CD8-positive, alpha-beta memory T cell (primary cell): ENCODE measurements at regions not wholly inside any gene's neighbourhood (a gene's known extent, or its start where the extent isn't known, plus 50 kb on each side); places are given as distances from the start of the nearest gene placed in this dataset.
"Not testable (repeated sequence)": the region's sequence is repeated elsewhere in the genome, so short reads cannot be mapped to it uniquely, and the experiment has no call there.

Experiments
- CTCF ChIA-PET: fragments of 350-600 bp; sonication (Branson Sonifier 250); formaldehyde crosslinking; loops from one replicate; lab custom pipeline; 2021; ENCODE audit warnings: antibody characterized with exemption; lab: Charles Lee
- POLR2A ChIA-PET: fragments of 350-600 bp; sonication (Branson Sonifier 250); formaldehyde crosslinking; loops from one replicate; lab custom pipeline; 2021; ENCODE audit warnings: antibody characterized with exemption; lab: Charles Lee
- DNase-seq, 5 donors: peaks; one replicate each; pipeline versions ENCODE4 v3.0.0 to v3.0.0-alpha.2; 2020 to 2022; ENCODE audit warnings: mixed read lengths in 1 of 5
- H3K27ac ChIP-seq: one replicate; pipeline ENCODE4 v1.7.0; 2013; ENCODE audit warnings: low read depth, mild to moderate bottlenecking, low read length, moderate library complexity
- H3K27me3 ChIP-seq: 2 replicates; pipeline ENCODE4 v1.7.0; 2013; ENCODE audit warnings: low read length, mild to moderate bottlenecking; ENCODE audit not compliant: insufficient read depth, poor library complexity, severe bottlenecking
- H3K36me3 ChIP-seq: 2 replicates; pipeline ENCODE4 v1.7.0; 2013; ENCODE audit warnings: mild to moderate bottlenecking, low read length, moderate library complexity; ENCODE audit not compliant: insufficient read depth
- H3K4me1 ChIP-seq: 2 replicates; pipeline ENCODE4 v1.7.0; 2013; ENCODE audit warnings: mild to moderate bottlenecking, low read length, moderate library complexity; ENCODE audit not compliant: insufficient read depth
- H3K4me3 ChIP-seq: 2 replicates; pipeline ENCODE4 v1.7.0; 2013; ENCODE audit warnings: mild to moderate bottlenecking, low read length
- H3K9me3 ChIP-seq: 2 replicates; pipeline ENCODE4 v1.7.0; 2013; ENCODE audit warnings: mild to moderate bottlenecking, low read length
- H3K27ac Mint-ChIP-seq, 8 donors: one replicate each; pipeline ENCODE4 v1.8.0; 2020 to 2021; ENCODE audit warnings: mixed read lengths in 8 of 8, mild to moderate bottlenecking in 6 of 8, inconsistent platforms in 3 of 8, moderate library complexity in 3 of 8
- H3K27me3 Mint-ChIP-seq, 2 donors: one replicate each; pipeline ENCODE4 v1.8.0; 2020 to 2021; ENCODE audit warnings: mixed read lengths in 2 of 2, mild to moderate bottlenecking in 1 of 2, moderate library complexity in 1 of 2
- H3K36me3 Mint-ChIP-seq, 3 donors: one replicate each; pipeline ENCODE4 v1.8.0; 2020 to 2021; ENCODE audit warnings: mixed read lengths in 3 of 3, inconsistent platforms in 1 of 3, mild to moderate bottlenecking in 1 of 3
- H3K4me1 Mint-ChIP-seq, 3 donors: one replicate each; pipeline ENCODE4 v1.8.0; 2020 to 2021; ENCODE audit warnings: mixed read lengths in 3 of 3, inconsistent platforms in 1 of 3, mild to moderate bottlenecking in 1 of 3
- H3K4me3 Mint-ChIP-seq, 7 donors: one replicate each; pipeline ENCODE4 v1.8.0; 2020 to 2021; ENCODE audit warnings: mixed read lengths in 7 of 7, mild to moderate bottlenecking in 6 of 7, moderate library complexity in 4 of 7, inconsistent platforms in 2 of 7
- H3K9me3 Mint-ChIP-seq, 5 donors: one replicate each; pipeline ENCODE4 v1.8.0; 2020 to 2022; ENCODE audit warnings: mixed read lengths in 5 of 5, mild to moderate bottlenecking in 3 of 5, moderate library complexity in 2 of 5, inconsistent platforms in 1 of 5

DNA sequence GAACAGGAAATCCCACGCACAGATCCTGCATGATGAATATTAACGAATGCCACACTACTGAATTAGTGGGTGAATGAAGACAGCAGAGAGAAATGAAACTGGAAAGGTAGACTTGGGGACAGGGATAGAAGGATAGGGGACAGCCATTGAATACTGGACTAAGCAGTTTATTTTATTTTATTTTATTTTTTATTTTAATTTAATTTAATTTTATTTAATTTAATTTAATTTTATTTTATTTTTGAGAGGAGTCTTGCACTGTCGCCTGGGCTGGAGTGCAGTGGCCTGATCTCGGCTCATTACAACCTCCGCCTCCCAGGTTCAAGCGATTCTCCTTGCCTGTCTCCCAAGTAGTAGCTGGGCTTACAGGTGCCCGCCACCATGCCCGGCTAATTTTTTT is 385.2 kb downstream of the GPAT3 start:
- no peak overlapping the region for H3K4me3 ChIP-seq
- H3K36me3 ChIP-seq: no peaks in the 10 kb centered on the region
- ChIA-PET CTCF (no interaction called here), POLR2A (no interaction called here)
- no peak overlapping the region for H3K27ac ChIP-seq
- no peaks in the 10 kb centered on the region for H3K36me3 Mint-ChIP-seq
- H3K4me3 Mint-ChIP-seq: no peak overlapping the region
- DNase-seq: no peak
- no peaks in the 10 kb centered on the region for H3K9me3 ChIP-seq
- no peaks in the 10 kb centered on the region for H3K27me3 ChIP-seq
- H3K4me1 ChIP-seq: no peaks in the 10 kb centered on the region
- no peak overlapping the region for H3K27ac Mint-ChIP-seq
- H3K9me3 Mint-ChIP-seq: no peaks in the 10 kb centered on the region
- no peaks in the 10 kb centered on the region for H3K4me1 Mint-ChIP-seq
- H3K27me3 Mint-ChIP-seq: peaks cover 0 to 4% of the 10 kb centered on the region in 2 donors

DNA sequence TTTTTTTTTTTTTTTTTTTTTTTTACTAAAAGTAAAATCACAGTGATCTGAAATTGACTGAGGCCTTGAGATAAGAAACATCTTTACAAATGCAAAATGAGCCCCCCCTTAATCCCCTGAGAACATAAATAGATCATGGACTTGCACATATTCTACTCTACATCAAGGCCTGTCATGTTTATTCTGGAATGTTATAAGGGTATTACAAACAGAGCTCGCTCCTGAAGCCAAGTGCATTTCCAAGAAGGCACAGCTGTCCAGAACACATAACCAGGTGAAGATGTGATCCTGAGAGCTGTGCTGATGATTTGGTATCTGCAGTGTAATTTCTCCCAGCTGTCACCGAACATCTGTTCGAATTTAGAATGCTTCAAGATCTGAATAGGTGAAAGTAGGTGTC is 384.5 kb downstream of the GPAT3 start:
- ChIA-PET CTCF (no interaction called here), POLR2A (no interaction called here)
- no peak overlapping the region for H3K4me3 ChIP-seq
- Mint-ChIP-seq H3K4me3 (no peak overlapping the region), H3K27me3 (peaks cover 0 to 4% of the 10 kb centered on the region in 2 donors), H3K9me3 (no peaks in the 10 kb centered on the region), H3K36me3 (no peaks in the 10 kb centered on the region), H3K4me1 (no peaks in the 10 kb centered on the region), H3K27ac (no peak overlapping the region)
- H3K9me3 ChIP-seq: no peaks in the 10 kb centered on the region
- no peaks in the 10 kb centered on the region for H3K36me3 ChIP-seq
- no peak overlapping the region for H3K27ac ChIP-seq
- no peaks in the 10 kb centered on the region for H3K27me3 ChIP-seq
- H3K4me1 ChIP-seq: no peaks in the 10 kb centered on the region
- DNase-seq: no peak

- CTCF ChIA-PET: no interaction called here
- H3K27ac ChIP-seq: no peak overlapping the region
- H3K9me3 ChIP-seq: no peaks in the 10 kb centered on the region
- Mint-ChIP-seq H3K27me3 (peaks cover 0 to 4% of the 10 kb centered on the region in 2 donors), H3K4me1 (no peaks in the 10 kb centered on the region), H3K4me3 (no peak overlapping the region), H3K36me3 (no peaks in the 10 kb centered on the region), H3K27ac (no peak overlapping the region), H3K9me3 (no peaks in the 10 kb centered on the region)
- no peak for DNase-seq
- POLR2A ChIA-PET: no interaction called here
- H3K4me3 ChIP-seq: no peak overlapping the region
- H3K4me1 ChIP-seq: no peaks in the 10 kb centered on the region
- no peaks in the 10 kb centered on the region for H3K36me3 ChIP-seq
- no peaks in the 10 kb centered on the region for H3K27me3 ChIP-seq
These were observed 381.7 kb downstream of the GPAT3 start for GRCh38 chr4:83917572-83917971.

DNA sequence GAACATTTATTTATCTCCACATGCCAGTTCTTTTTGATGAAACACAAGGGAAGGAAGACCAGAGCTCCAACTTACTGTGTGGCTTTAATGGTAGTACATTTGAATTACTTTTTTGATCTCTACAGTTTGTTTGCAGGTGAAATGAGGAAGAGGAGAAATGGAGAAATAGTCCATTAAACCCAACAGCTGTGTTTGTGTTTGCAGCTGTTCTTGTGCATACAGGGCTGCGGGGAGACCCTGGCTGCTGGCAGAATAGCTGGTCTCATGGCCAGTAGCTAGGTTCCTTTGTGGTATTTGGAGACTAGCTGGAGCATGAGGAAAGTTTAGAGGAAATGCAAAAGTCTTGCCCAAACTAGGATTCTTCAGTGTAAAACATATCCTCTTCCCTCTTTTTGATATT is 374.8 kb downstream of the GPAT3 start:
- H3K27ac Mint-ChIP-seq: no peak overlapping the region
- peaks cover 0 to 2% (median 0%) of the 10 kb centered on the region in 5 donors for H3K9me3 Mint-ChIP-seq
- H3K4me3 Mint-ChIP-seq: no peak overlapping the region
- no peak overlapping the region for H3K4me3 ChIP-seq
- no peak overlapping the region for H3K27ac ChIP-seq
- no peaks in the 10 kb centered on the region for H3K9me3 ChIP-seq
- DNase-seq: no peak
- H3K36me3 ChIP-seq: no peaks in the 10 kb centered on the region
- POLR2A ChIA-PET: no interaction called here
- H3K4me1 Mint-ChIP-seq: no peaks in the 10 kb centered on the region
- H3K4me1 ChIP-seq: no peaks in the 10 kb centered on the region
- H3K36me3 Mint-ChIP-seq: no peaks in the 10 kb centered on the region
- H3K27me3 ChIP-seq: no peaks in the 10 kb centered on the region
- CTCF ChIA-PET: no interaction called here
- no peaks in the 10 kb centered on the region for H3K27me3 Mint-ChIP-seq

DNA sequence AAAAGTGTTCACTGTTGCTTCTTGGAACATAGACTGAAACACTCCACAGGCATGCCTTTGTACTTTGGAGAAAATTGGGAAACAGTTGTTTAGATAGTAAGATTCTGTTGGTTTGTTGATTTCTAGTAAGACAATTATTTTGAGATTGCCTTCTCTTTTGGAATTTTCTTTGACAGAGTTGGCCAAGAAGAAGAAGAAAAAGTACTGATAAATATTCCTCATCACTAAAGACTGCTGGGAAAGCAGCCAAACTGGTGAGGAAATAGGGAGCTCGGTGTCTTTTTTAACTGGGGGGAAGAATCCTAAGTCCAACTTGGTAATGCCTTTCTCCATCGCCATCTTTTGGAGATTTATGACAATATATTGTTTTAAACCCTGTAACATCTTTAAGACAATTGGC is 370.7 kb downstream of the GPAT3 start:
- Mint-ChIP-seq H3K4me1 (no peaks in the 10 kb centered on the region), H3K4me3 (no peak overlapping the region), H3K9me3 (peaks cover 0 to 2% (median 0%) of the 10 kb centered on the region in 5 donors), H3K36me3 (no peaks in the 10 kb centered on the region), H3K27me3 (no peaks in the 10 kb centered on the region), H3K27ac (no peak overlapping the region)
- no peaks in the 10 kb centered on the region for H3K36me3 ChIP-seq
- no peaks in the 10 kb centered on the region for H3K4me1 ChIP-seq
- H3K27me3 ChIP-seq: no peaks in the 10 kb centered on the region
- CTCF ChIA-PET: no interaction called here
- H3K4me3 ChIP-seq: no peak overlapping the region
- DNase-seq: no peak
- POLR2A ChIA-PET: no interaction called here
- H3K27ac ChIP-seq: no peak overlapping the region
- no peaks in the 10 kb centered on the region for H3K9me3 ChIP-seq

- Histone ChIP-seq H3K36me3 (no peaks in the 10 kb centered on the region), H3K9me3 (no peaks in the 10 kb centered on the region), H3K27ac (no peak overlapping the region), H3K4me1 (no peaks in the 10 kb centered on the region), H3K4me3 (no peak overlapping the region), H3K27me3 (no peaks in the 10 kb centered on the region)
- no peaks in the 10 kb centered on the region for H3K27me3 Mint-ChIP-seq
- H3K36me3 Mint-ChIP-seq: no peaks in the 10 kb centered on the region
- H3K4me3 Mint-ChIP-seq: no peak overlapping the region
- ChIA-PET CTCF (no interaction called here), POLR2A (no interaction called here)
- no peak overlapping the region for H3K27ac Mint-ChIP-seq
- no peaks in the 10 kb centered on the region for H3K4me1 Mint-ChIP-seq
- peaks cover 0 to 2% (median 0%) of the 10 kb centered on the region in 5 donors for H3K9me3 Mint-ChIP-seq
- DNase-seq: no peak
These were observed 370.0 kb downstream of the GPAT3 start for GRCh38 chr4:83905952-83906351.

DNA sequence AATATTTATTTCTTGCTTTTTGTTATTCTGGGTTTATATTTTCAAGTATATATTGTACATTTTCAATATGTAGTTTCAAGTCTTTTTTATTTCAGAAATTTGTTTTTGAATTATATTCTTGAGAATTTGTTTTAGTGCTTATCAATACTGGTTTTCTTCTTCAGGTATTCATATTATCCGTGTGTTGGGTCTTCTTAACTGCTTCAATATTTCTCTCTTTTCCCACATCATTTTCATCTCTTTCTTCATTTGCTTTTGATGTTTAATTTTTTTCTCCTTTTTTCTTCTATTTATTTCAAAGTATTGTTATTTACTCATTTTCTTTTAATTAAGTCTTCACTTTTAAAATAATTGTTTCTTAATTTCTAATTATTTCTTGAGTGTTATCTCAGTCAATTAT is 367.8 kb downstream of the GPAT3 start:
- H3K27me3 ChIP-seq, H3K9me3 Mint-ChIP-seq, H3K4me3 ChIP-seq, H3K9me3 ChIP-seq, H3K27ac Mint-ChIP-seq, H3K36me3 Mint-ChIP-seq, H3K27me3 Mint-ChIP-seq, H3K4me1 Mint-ChIP-seq, H3K4me3 Mint-ChIP-seq, H3K27ac ChIP-seq, POLR2A ChIA-PET, H3K4me1 ChIP-seq, DNase-seq, H3K36me3 ChIP-seq, CTCF ChIA-PET: not testable (repeated sequence)

DNA sequence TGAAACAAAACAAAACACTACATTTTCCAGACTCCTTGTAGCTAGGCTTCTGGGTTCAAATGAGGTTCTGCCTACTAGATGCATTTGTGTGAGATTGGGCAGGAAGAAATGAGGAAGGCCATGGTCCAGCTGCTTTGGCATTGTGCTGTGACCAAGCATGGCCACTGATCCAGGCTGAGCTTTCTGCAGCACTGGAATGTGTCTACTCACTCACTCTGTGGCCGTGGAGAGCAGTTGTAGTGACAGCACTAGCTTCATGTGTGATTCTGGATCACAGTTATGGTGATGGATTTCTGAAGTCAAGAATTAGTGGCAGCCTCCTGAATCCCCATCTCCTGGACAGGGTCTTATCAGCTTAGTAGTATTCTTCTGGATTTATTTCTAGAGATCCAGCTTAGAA is 358.9 kb downstream of the GPAT3 start:
- H3K4me3 Mint-ChIP-seq: no peak overlapping the region
- H3K9me3 Mint-ChIP-seq: peaks cover 0 to 3% (median 2%) of the 10 kb centered on the region in 5 donors
- Histone ChIP-seq H3K27me3 (no peaks in the 10 kb centered on the region), H3K4me3 (no peak overlapping the region), H3K4me1 (no peaks in the 10 kb centered on the region), H3K36me3 (no peaks in the 10 kb centered on the region), H3K27ac (no peak overlapping the region), H3K9me3 (no peaks in the 10 kb centered on the region)
- no peaks in the 10 kb centered on the region for H3K27me3 Mint-ChIP-seq
- H3K4me1 Mint-ChIP-seq: no peaks in the 10 kb centered on the region
- ChIA-PET POLR2A (no interaction called here), CTCF (no interaction called here)
- H3K27ac Mint-ChIP-seq: no peak overlapping the region
- DNase-seq: no peak
- no peaks in the 10 kb centered on the region for H3K36me3 Mint-ChIP-seq

GRCh38 chr4:83890816-83891215 is 354.9 kb downstream of the GPAT3 start:
- ChIA-PET CTCF (no interaction called here), POLR2A (no interaction called here)
- Mint-ChIP-seq H3K4me1 (no peaks in the 10 kb centered on the region), H3K9me3 (peaks cover 0 to 3% (median 2%) of the 10 kb centered on the region in 5 donors), H3K4me3 (no peak overlapping the region), H3K36me3 (no peaks in the 10 kb centered on the region), H3K27ac (no peak overlapping the region), H3K27me3 (no peaks in the 10 kb centered on the region)
- no peak for DNase-seq
- Histone ChIP-seq H3K27ac (no peak overlapping the region), H3K36me3 (no peaks in the 10 kb centered on the region), H3K9me3 (no peaks in the 10 kb centered on the region), H3K27me3 (no peaks in the 10 kb centered on the region), H3K4me3 (no peak overlapping the region), H3K4me1 (no peaks in the 10 kb centered on the region)
